ENCODE measurements at regions not wholly inside any gene's neighbourhood (a gene's known extent, or its start where the extent isn't known, plus 50 kb on each side); places are given as distances from the start of the nearest gene placed in this dataset.

DNA sequence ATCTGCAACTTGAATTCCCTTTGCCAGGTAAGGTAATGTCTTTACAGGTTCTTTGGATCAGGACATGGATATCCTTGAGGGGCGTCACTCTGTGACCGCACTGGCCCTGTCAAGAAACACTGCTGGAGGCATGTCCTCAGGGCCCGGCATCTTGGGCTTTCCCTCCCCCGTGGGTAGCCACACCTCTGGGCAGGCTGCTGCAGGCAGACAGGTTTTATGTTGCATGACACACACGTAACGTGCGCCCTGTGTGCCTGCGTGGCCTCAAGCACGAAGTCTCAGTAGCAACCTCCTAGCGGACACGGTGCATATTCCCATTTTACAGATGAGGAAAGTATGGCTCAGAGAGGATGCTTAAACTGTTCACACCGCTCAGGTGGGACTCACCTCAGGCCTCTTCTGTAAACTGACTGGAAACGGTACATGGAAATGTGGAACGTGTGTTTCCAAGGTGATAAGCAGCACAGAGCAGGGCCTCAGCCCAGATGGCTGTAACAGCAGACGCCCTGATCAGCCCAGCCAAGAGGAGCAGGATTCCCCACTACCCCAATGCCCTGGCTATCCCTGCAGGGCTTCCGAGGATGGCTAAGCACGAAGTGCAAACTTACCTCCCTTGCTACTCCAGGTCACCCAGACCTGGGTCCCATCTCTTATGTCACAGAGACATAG, 553.6 kb downstream of the TCERG1L start:
- no peak for DNase-seq

DNA sequence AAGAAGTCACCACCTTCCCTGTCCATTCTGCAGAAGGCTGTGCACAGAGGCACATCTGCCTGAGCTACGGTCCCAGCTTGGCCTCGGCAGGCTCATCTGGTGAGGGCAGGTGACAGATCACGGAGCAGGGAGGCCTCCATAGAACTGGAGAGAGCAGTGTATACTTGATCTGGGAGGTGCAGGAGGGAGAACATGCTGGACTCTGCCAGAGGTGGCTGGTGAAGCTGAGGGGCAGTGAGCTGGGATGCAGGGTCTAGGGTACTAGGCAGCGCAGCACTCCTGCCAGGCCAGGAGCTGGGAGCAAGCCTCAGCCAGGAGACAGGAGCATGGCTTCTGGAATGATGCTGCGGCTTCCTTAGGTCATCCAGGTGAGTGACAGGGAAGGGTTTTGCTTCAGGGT, 553.0 kb downstream of the TCERG1L start:
- DNase-seq: no peak

DNA sequence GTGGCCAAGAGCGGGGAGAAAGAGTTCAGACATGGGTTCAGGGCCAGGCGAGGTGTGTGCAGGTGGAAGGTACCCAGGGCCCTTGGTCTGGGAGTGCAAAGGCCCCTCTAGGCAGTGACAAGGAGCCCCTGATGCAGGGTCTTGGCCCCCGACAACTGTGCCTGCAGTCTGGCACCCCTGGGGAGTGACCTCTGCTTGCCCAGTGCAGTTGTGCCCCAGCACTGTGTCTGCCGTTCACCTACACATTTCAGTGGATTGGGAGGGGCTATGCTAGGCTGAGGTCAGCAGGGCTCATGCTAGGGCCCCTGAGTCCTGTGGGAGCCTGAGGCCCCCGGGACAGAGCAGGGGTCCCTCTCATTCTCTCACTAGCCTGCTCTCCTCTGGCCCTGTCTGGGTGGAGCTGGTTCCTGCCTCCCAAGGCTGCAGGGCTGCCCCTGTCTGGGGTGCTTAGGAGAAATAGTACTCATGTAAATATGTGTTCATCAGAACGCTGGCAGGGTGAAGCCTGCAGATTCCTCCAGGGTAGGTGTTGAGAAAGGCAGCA, 550.4 kb downstream of the TCERG1L start:
- DNase-seq: no peak

DNA sequence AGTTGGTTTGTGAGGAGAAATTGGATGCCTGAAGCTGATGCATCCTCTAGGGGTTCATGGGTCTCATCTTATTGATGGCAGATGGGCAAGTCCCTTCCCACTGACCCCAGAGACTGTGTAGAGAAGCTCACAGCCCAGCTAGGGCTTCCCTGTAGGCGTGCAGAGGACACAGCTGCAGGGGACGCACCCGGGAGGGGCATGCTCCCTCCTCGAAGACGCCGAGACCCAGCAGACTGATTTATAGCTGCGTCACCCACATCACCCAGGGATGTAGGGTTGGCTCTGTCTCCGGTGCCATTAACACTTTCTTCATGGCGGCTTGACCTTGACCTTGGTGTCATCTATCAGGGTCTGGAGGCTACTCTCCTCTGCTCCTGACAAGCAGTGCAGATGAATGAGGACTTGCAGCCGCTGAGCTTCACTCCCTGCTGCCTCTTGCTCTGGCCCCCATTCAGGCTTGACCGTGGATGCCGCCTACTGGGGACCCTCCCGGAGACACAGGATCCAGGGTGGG, 549.7 kb downstream of the TCERG1L start:
- DNase-seq: no peak

DNA sequence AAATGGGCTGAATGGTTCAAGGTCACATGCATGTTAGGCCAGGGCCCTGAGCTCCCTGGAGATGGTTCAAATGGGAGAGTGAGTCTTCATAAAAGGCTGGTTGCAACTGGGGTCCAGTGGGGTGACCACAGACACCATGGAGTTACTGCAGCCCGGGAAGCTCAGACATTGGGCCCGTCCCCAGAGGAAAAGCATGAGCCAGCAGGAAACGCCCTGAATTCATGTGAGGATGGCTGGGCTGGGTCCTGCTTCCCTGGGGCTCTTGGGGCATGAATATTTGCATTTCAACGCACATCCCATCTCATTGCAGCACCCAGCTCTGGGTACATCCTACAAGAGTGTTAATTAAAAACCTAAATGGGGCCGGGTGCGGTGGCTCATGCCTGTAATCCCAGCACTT, 549.0 kb downstream of the TCERG1L start:
- DNase-seq: no peak

DNA sequence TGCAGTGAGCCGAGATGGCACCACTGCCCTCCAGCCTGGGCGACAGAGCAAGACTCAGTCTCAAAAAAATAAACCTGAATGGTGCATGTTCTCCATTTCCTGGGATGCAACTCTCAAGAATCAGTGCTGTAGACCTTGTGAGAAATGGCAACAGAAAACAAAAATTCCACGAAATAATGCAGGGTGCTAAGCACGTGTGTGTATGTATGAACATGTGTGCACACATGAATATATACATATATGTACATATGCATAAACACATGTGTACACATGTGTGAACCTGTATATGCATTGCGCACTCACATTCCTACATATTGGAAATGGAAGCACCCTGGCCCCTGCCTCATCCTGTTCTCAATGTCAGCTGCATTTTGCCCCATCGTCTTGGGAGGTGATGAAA, 548.5 kb downstream of the TCERG1L start:
- DNase-seq: no peak

DNA sequence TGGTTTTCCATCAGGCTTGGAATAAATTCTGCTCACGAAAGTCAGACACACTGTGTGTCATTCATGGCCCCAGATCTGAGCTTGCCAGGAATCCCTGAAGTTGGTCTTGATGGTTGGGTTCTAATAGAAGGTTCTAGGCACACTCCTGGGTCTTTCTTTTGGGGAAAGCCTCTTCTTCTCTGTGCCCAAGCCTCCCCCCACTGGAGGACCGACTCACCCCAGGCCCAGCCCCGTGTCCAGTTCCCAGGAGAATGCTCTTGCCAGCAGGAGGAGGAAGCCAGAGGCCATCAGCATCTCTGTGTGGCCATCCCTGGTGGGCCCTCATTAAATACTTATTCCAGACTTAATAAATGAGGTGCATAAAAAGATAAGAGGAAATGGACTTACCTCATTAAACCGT, 548.0 kb downstream of the TCERG1L start:
- DNase-seq: no peak

DNA sequence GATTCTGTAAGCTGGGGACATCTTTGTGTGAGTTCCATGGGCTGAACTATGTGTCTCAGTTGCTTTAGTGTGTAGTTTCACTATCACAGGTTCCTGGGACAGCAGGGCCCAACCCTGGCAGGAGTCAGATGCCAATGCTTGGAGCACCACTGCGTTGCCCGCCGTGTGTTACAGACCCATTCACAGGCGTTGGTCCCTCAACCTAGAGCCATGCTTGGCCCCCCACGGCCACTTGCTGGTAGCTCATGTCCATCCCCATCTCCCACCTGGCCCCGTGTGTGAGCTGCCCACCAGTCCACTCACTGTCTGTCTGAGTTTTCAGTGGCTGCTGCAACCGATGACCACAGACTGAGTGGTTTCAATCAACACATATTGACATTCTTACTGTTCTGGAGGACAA, 546.9 kb downstream of the TCERG1L start:
- no peak for DNase-seq

DNA sequence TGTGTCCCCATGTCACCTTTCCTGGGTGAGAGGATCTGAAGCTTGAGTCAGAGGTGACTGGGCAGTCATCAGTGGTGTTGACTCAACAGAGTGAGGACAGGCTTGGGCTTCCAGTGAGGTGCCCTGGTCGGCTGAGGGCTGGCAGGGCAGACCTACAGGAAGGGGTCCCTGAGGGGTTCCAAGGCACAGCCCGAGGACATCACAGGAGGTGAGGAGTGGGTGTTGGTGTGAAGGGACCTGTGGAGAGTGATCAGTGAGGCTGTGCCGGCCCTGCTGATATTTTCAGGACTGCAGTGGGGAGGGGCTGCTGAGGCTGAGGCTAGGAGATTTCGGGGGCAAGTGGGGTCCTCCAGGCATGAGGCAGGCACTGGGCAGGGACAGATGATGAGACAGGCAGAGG, 545.5 kb downstream of the TCERG1L start:
- no peak for DNase-seq

DNA sequence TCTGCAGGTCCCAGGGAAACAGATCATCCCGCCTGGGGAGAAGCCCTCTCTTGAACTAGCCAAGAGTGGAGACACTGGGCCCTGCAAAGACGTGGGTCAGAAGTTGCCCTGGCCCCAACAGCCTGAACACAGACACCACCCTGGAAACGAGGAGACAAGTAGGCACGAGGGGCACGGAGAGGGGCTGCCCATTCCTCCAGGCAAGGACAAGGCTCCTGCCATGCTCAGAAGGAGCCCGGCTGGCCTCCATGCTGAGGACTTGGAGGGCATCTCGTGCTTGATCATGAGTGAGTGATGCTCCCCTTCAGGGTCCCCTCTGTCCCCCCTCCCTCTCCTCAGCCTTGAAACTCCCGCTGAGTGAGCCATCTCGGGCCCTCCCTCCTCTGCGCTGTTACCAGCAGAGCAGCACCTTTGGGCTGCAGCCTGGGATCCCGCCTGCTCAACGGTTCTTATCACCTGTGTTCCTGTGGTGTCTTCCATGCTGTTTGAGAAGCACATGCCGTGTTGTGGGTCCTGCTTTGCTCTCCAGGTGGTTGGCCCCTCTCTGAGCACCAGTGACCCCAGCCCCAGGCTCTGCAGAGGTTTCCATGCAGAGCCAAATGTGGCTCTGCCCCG, 544.3 kb downstream of the TCERG1L start:
- no peak for DNase-seq

DNA sequence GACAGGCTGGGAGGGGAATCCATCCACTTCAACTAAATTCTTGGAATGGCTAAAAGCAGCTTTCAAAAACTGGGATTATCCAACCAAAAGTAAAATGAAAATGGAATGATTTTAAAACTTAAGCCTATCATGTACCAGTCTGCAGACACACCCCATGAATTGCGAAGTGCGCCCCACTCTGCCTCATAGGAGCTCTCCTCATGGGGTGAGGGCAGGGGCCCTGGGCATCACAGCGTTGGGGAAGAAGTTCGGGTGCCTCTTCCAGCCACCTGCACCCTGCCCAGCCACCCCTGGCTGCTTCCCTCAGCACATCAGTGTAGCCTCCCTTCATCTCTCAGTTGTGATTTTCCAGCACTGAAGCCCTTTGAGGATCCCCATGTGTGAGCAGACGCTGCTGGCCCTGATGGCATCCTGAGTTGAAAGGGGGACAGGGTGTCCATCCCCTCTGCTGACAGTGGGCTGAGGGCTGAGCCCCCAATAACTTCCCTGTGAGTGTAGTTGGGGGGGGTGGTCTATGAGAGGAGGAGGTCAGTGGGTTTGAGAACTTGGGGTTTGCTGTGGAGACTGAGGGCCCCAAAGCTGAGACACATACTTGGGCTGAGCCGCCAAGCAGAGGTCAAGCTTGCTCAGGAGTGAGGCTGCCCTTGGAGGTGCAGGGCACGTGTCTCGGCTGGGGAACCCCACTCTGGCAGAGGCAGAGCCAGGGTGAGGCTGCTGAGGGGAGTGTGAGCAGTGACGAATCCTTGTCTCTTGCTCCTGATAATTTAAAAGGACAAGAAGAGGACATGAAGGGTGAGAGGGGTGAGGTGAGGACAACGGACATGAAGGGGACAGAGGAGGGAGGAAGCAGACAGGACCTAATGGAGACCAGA, 542.1 kb downstream of the TCERG1L start:
- DNase-seq: no peak

DNA sequence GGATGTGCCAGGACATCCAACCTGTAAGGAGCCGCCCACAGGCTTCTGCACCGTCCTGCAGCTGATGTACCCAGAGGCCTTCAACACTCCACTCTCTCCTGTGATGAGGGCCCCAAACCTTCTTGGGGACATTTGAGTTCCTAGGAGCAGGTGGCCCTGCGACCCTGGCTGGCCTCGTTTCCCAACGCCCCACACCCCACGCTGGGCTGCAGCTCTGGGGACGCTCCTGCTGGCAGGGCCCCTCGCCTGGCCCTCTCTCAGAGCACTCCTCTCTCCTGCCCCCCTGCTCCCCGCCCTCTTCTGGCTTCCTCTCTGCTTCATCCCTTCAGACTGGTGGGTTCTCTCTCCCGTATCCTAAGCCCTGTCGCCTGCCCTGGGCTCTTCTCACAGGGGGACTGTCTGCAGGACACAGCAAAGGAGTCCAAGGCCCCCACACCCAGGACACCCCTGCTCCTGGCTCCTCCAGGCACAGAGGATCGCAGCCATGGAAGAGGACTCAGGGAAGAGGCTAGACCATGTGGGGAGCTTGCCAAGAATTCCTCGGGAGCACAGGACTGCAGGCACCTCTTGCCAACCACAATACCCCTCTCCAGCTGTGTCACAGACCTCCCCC, 541.4 kb downstream of the TCERG1L start:
- DNase-seq: no peak

DNA sequence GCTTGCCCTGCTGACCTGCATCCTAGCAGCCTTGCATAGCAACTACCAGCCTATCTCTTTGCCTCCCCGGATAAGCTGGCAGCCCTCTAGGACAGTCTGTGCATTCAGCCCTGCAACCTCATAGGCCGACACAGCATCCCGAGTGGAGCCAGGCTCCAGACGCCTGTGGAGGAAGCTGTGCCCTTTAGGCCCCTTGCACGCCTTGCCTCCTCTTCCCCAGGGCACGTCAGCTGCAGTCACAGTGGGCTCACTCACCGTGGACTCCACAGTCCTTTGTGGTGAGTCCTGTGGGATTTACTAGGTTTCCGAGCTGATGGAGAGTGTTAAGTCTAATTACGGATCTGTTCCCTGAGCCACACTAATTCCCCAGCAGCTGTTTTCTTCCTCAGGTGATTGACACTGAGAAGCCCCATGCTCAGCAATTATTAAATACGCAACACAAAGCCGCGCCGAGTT, 540.0 kb downstream of the TCERG1L start:
- DNase-seq: no peak

DNA sequence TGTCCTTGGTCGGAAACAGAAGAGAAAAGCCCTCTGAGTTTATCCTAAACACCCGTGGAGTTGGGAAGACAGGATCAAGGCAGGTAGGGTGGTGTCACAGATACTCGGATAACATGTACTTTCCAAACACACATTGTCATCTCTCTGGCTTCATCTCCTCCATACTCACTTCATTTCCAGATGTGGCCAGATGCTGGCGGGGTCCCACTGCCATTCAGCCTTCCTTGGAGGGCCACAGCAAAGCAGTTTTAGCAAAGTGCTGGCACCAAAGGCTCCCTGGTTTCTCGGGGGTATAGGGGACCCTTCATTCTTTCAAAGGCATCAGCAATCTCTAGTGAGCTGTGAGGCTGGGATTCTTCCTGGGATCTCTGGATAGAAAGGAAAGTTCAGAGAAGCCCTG, 539.5 kb downstream of the TCERG1L start:
- no peak for DNase-seq

DNA sequence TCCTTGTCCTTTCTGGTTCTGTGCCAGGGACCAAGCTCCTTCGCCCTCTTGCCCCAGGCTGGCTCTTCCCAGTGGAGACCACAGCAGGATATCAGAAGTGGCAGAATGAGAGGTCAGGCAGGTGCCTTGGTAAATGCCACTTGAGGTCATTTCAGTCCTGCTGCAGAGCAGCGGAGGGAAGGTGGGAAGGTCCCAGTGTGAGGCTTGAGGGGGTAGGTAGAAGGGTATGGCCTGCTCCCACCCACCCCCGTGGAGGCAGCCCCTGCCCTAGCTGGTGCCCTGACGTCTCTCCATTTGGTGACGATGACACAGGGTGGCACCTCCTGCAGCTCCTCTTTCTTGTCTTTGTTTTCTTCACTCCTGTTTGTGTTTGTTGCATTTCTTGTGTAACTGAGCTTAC, 538.8 kb downstream of the TCERG1L start:
- no peak for DNase-seq

DNA sequence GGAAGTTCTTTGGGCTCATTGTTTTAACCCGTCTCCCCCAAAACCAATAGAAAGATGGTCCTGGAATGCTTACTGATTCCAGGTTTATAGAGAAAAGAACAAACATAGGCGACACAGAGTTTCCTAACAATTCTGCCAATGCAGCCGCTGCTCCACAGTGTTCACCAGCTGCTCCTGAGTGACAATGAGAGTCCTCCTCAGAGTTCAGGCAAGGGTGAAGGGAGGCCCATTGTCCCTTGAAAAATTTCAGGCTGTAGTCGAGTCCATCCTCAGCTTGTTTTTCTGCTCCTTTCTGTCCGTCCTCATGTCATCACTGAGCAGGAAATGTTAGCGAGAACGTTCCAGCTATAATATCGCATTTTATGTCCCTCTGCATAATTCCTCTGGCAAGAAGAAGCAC, 537.6 kb downstream of the TCERG1L start:
- DNase-seq: no peak

DNA sequence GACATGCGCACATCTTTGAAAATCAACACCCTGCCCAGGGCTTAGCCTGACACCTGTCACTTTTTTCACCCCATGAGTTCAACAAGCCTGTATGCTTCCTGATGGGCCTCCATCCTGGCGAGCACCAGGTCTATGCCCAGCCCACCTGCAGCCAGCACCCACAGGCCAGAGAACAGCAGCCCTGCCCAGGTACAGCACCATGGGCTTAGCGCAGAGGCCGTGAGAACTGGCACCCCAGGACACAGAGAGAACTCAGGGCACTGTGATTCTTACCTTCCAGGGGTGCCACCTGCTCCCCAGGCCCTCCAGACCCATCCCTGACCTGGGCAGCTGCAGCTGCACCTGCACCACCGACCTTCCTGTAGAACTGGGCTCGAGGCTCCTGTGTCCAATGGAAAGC, 536.6 kb downstream of the TCERG1L start:
- DNase-seq: no peak

DNA sequence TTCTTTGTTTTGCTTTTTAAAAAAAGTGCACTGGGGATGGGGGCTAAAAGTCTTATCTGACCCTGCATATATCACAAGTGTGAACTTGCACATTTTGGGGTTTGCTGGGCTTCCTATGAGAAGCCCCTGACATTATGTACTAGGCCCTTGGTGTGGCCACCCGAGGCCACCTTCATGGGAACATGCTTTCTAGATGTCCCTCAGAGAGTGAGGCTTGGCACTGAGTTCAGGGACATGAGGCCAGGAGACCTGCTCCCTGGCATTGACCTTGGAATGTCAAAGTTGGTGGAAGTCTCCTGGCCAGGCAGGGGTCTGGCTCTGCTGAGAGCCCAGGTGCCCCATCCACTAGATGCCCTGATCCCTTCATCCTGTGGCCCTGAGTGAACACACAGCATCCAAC, 536.2 kb downstream of the TCERG1L start:
- no peak for DNase-seq

DNA sequence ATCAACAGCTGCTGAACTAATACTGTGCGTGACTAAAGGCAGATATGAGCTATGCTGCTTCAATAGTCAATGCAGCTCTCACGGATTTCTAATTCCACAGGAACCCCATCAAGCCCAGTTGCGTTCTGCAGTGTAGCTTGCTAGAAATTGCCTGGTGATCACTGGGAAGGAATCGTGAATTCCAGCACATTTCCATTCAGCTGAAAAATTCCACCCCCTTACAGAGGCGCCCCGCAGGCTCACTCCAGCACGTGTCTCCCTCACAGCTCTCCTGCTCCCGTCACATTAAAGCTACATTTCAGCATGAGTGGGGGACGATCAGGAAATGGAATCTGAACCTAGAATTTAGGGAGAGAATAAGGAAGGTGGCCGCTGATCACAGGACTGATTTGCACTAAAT, 534.8 kb downstream of the TCERG1L start:
- DNase-seq: no peak

DNA sequence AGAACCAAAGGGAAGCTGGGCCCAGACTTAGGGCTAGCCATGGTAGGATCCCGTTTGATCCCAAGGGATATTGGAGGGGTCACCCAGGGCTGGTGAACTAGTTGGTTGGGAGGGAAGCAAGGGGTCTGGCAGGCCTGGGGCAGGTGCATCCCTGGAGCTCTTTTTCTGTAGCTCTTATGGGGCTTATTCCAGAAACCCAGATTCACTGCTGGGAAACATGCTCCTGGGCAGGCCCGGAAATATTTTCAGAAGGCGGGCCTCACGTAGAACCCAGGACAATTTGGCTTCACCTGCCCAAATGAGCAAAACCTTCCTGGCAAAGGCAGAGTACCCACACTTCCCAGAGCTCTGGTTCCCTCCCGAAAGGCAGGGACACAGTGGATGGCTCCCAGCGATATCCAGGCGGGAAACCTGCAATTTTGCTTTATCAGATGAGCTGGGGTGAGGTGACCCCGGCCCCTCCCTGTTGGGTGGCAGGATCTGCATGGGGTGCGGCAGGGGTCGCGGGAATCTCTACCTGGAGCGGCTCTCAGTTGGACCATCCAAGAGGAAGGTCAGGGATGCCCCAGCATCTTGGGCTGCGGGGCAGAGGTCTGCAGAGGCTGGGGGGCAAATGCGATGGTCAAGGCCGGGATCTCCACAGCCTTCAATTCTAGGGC, 533.9 kb downstream of the TCERG1L start:
- no peak for DNase-seq

DNA sequence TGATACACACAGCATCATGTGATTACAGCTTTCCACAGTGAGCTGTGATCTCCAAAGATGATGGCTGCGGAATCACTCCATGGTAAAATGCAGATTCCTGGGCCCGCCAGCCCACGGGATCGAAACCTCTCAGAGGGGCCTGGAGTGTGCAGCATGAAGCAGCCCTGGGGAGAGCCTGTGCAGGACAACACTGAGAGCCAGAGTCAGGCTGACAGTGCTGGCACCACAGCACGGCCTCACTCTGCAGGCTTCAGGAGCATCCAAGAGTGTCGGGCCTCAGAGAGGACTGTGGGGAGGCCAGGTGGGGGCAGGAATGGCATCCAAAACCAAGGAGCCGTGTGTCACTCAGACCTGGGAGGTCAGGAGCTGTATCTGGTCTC, 533.4 kb downstream of the TCERG1L start:
- DNase-seq: no peak

DNA sequence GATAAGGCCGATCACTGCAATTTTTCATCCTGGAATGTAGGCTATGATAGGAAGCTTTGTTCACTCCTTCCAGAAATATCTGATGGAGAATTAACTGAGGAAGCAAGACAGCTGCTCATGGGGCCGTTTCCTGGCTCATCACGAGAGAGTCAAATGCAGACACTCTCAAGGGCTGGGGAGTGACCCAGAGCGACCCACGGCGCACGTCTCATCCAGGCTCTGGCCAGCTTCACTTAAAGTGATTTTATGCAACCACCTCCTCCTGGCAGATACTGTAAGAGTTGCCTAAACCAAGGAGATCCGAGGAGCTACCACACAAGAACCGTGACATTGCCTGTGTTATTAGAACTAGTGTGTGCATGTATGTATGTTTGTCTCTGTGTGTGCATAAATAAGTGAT, 530.8 kb downstream of the TCERG1L start:
- DNase-seq: no peak

DNA sequence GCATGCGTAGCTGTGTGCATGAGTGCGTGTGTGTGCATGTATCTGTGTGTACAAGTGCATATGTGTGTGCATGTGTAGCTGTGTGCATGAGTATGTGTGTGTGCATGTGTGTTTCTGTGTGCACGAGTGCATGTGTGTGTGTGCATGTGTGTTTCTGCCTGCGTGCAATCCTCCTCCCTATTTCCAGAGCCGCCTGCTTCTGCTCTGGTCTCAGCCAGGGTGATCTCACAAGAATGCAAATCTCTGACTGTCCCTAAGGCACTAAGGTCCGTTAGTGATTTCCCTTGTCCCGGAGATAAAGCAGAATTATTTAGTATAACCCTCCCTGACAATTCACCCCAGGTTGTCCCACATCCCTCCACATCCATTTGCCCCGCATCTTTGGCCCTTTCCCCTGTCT, 530.3 kb downstream of the TCERG1L start:
- DNase-seq: no peak
